ENCODE measurements at regions not wholly inside any gene's neighbourhood (a gene's known extent, or its start where the extent isn't known, plus 50 kb on each side); places are given as distances from the start of the nearest gene placed in this dataset.

- TF ChIP-seq CTCF (conservative IDR thresholded peaks at IDR 0.05) = no peak
- TF ChIP-seq ZFX (IDR thresholded peaks at IDR 0.05) = no peak
- no peak overlapping the region for H3K27ac ChIP-seq
Measured at GRCh38 chr10:130835068-130835467, 476.5 kb downstream of the TCERG1L start.

GRCh38 chr10:130836344-130836743 is 475.2 kb downstream of the TCERG1L start:
- TF ChIP-seq CTCF (conservative IDR thresholded peaks at IDR 0.05) (no peak), ZFX (IDR thresholded peaks at IDR 0.05) (no peak)
- H3K27ac ChIP-seq = no peak overlapping the region

- no peak overlapping the region for H3K27ac ChIP-seq
- TF ChIP-seq ZFX (IDR thresholded peaks at IDR 0.05) (no peak), CTCF (conservative IDR thresholded peaks at IDR 0.05) (no peak)
Measured at GRCh38 chr10:130843051-130843653, 468.4 kb downstream of the TCERG1L start.

- TF ChIP-seq ZFX (IDR thresholded peaks at IDR 0.05) (no peak), CTCF (conservative IDR thresholded peaks at IDR 0.05) (no peak)
- H3K27ac ChIP-seq = no peak overlapping the region
Measured at GRCh38 chr10:130844310-130844709, 467.2 kb downstream of the TCERG1L start.

- TF ChIP-seq ZFX (IDR thresholded peaks at IDR 0.05) (no peak), CTCF (conservative IDR thresholded peaks at IDR 0.05) (no peak)
- no peak overlapping the region for H3K27ac ChIP-seq
Measured at GRCh38 chr10:130847170-130847569, 464.4 kb downstream of the TCERG1L start.

- TF ChIP-seq CTCF (conservative IDR thresholded peaks at IDR 0.05) (no peak), ZFX (IDR thresholded peaks at IDR 0.05) (no peak)
- H3K27ac ChIP-seq = no peak overlapping the region
Measured at GRCh38 chr10:130848855-130849254, 462.7 kb downstream of the TCERG1L start.

GRCh38 chr10:130854151-130854550 is 457.4 kb downstream of the TCERG1L start:
- TF ChIP-seq CTCF (conservative IDR thresholded peaks at IDR 0.05) (no peak), ZFX (IDR thresholded peaks at IDR 0.05) (no peak)
- H3K27ac ChIP-seq = no peak overlapping the region
